ENCODE measurements at regions not wholly inside any gene's neighbourhood (a gene's known extent, or its start where the extent isn't known, plus 50 kb on each side); places are given as distances from the start of the nearest gene placed in this dataset.
"Not testable (repeated sequence)": the region's sequence is repeated elsewhere in the genome, so short reads cannot be mapped to it uniquely, and the experiment has no call there.

DNA sequence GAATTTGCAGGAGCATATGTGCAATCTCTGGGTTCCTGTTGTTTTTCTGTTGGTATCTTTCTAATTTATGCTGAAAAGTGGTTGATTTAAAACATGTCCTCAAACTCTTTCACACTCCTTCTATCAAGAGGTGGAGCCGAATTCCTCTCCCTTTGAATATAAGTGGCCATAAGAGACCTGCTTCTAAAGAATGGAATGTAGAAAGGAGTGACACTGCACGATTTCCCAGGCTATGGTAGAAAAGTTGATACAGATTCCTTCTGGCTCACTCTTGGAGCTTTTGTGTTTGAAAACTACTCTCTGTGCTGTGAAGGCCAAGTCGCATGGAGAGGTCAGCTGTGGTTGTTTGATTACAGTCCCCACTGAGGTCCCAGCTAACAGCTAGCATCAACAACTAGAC, 613.2 kb downstream of the ETNK1 start:
- no peak for DNase-seq

DNA sequence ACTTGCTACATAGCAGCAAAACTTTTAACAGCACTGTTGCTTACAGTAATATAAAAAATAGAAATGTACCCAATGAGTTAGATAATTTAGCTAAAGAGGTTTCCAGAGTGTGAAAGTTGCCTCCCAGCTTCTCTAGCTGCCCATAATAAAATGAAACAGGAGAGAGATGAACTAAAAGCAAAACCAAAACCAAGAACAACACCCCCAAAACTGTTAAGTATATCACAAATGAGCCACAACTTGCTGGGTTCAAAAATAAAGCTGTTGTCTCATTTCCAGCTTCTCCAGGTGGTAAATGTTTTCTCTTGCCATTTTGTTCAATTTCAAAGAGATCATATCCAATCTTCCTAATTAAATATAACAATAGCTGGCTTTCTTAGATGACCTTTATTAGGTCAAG, 614.0 kb downstream of the ETNK1 start:
- DNase-seq = no peak

DNA sequence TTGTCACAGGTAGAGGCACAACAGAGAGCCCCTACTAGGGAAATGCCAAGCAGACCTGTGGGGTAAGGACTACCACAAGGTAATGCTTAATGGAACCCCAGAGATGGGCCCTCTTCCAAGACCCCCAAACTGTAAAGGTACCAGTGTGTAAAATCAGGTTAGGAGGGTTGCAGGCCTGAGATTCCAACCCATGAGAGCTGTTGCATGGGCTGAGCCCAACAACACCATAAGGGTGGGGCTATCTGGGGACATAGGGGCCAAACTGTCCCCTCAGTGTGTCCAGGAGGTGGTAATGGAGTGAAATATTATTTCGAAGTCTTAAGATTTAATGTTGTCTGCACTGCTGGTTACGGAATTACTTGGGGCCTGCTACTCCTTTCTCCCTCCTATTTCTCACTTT, 620.2 kb downstream of the ETNK1 start:
- DNase-seq = no peak

- DNase-seq = no peak
These were observed 628.2 kb downstream of the ETNK1 start for GRCh38 chr12:23253191-23253590.

- not testable (repeated sequence) for DNase-seq
These were observed 628.9 kb downstream of the ETNK1 start for GRCh38 chr12:23253910-23254309.

- DNase-seq = no peak
These were observed 634.6 kb downstream of the ETNK1 start for GRCh38 chr12:23259558-23259957.

DNA sequence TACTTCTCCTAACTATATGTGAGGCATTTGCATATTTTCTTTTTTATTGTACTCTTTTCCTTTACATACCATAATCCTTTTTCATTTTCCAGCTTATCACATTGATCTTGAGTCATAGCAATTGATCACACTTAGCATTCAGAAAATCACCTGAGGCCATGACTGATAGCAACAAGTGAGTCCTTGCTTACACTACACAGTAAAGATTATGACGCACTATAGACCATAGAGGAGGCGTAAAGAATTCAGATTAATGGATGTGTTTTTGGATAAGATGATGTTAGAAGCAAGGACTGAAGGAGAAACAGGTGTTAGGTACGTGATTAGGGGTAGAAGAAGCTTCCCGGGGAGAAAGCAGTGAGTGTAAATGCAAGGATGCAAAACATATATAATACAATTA, 637.7 kb downstream of the ETNK1 start:
- no peak for DNase-seq

DNA sequence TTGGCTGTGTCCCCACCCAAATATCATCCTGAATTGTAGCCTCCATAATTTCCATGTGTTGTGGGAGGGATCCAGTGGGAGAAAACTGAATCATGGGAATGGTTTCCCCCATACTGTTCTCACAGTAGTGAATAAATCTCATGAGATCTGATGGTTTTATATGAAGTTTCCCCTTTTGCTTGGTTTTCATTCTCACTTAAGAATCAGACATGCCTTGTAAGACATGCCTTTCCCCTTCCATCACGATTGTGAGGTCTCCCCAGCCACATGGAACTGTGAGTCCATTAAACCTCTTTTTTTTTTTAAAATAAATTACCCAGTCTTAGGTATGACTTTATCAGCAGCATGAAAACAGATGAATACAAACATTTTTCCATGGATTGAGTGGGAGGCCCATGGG, 652.9 kb downstream of the ETNK1 start:
- no peak for DNase-seq

GRCh38 chr12:23281295-23281694, 656.3 kb downstream of the ETNK1 start:
- DNase-seq = no peak

DNA sequence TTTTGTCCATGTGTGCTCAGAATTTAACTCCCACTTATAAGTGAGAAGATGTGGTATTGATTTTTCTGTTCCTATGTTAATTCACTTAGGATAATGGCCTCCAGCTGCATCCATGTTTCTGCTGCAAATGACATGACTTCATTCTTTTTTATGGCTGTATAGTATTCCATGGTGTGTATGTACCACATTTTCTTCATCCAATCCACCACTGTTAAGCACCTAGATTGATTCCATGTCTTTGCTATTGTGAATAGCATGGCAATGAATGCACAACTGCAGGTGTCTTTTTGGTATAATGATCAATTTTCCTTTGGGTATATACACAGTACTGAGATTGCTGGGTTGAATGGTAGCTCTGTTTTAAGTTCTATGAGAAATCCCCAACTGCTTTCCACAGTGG, 657.7 kb downstream of the ETNK1 start:
- DNase-seq = no peak

- not testable (repeated sequence) for DNase-seq
These were observed 661.0 kb downstream of the ETNK1 start for GRCh38 chr12:23285764-23286530.

DNA sequence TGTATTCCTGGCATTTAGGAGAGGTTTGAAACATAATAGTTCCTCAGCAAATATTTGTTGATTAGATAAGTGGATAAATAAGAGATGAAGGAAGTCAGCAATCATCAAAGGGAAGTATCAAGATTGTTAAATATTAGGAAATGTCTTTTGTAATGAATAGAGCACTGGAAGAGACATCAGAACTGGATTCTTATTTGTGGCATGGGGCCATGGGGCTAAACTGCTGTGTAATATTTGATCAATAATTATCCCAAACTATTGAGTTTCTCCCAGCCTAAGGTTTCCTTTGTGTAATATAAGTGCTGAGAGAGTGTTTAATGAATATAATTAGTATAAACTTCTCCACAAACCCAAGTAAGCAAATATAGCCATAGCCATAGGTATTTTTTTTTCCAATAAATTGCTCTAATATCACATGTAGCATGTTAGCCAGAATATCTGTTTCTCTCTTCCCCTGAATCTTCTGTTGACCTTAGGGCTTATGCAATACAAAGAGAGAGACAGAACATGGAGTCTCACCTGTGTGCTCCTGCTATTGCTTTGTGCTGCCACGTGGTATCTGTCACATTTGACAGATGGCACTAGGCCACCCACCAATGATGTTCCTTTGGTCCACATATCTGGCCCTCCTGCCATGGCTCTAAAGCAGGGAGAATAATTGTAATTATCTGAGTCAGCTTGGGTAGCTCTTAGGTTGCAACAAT, 658.7 kb downstream of the SOX5 start:
- no peak for DNase-seq

DNA sequence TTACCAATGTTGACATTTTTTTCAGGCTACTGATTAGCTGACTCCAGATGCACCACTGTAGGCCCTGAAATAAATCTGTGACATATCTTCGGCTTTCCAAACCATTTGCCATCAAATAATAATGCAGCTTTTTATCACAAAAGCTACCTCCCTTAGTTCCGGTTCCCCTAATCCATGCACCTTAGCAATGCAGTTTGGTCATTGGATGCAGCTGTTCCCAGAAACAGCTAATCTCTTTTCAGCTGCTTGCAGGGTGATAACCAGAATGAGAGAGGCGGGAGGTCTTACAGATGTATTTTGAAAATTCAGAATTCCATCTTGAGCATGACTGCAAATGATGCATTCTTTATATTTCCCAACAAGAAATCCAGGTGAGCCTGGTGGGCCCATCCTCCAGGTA, 646.2 kb downstream of the SOX5 start:
- no peak for DNase-seq

DNA sequence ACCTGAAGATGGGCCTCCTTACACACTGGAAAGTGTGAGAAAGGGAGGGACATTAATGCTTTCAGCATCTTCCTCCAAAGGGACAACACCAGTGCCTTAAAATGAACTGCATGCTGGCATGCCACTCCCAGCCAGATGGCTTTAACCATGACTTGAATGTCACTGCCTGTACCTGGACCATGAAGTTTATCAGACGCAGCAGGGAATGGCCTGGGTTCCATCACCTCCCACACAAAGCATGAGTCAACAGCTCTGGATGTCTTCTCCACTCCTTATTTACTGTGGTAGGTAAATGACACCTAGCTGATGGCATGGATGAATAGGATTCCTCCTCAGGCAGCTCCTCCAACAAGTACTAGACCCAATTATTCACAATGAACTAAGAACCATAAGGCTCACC, 645.6 kb downstream of the SOX5 start:
- DNase-seq = no peak

- no peak for DNase-seq
These were observed 615.5 kb downstream of the SOX5 start for GRCh38 chr12:23333938-23334337.

- no peak for DNase-seq
These were observed 613.9 kb downstream of the SOX5 start for GRCh38 chr12:23335593-23335992.

DNA sequence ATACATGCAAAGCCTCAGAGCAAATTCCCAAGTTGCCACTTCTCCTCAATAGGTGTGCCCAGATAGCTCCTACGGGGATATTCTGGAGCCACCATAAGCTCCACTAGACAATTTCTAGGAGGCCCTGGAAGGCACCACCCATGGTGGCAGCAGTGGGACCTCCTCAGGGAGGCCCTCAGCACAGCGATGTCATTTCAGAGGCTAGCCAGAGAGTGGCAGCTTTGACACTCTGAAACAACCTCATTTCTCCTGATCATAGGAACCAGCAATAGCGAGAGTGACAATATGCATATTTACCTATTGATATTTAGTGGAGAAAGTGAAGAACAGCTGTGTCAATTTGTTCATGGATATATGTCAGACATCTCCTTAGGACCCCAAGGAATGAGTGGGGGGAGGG, 612.3 kb downstream of the SOX5 start:
- DNase-seq = no peak

GRCh38 chr12:23340351-23340750, 609.1 kb downstream of the SOX5 start:
- DNase-seq = no peak

DNA sequence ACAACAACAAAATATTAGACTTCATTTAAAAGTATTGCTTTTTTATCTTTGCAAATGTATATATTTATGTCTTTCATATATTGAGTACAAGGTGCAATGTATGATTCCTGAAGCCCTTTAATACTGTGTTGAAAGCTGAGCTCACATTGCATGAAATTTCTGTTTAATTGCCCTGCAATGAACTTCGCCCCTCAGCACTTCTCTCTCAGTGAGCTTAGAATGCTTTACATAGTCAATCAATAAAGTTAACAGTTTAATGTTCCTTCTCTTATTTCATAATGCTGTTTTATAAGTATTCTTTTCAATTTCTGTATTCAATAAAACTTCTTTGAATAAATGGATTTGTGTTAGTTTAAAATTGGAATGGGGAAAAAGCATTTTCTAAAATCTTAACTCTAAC, 607.1 kb downstream of the SOX5 start:
- DNase-seq = no peak

- DNase-seq = no peak
These were observed 599.9 kb downstream of the SOX5 start for GRCh38 chr12:23349564-23349963.

- DNase-seq = no peak
These were observed 598.7 kb downstream of the SOX5 start for GRCh38 chr12:23350808-23351207.

DNA sequence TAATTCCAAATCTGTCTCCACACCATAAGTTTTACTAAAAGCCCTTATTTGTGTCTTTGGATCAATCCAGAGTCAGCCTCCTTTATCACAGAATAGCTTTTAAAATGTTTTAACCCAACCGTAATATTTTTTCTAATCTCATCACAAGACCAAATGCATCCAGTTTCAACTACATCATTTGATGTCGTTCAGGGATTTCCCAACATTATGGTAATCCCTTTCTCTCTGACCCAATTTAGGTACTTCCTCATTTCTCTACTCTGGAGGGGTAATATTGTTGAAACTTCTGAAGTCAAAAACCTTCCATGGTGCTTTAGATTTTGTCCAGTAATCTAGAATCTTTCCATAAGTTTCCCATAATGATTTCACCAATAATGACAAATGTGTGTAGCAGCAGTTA, 596.8 kb downstream of the SOX5 start:
- DNase-seq = no peak

DNA sequence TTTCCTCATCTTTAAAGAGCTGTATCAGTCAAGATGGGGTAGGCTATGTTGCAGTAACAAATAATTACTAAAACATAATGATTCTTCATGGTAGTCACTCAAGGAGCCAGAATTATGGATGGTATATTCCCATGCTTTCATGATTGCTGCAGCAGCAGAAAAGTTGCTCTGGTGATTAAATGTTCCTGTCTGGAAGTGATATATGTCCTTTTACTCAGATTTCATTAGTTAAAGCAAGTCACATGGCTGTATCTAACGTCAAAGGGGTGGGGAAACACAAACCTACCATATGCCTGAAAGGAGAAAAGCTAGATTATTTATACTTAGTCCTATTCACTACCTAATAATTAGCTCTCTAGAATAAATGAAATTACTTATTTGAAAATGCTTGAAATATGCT, 594.7 kb downstream of the SOX5 start:
- DNase-seq = no peak

Data from amygdala (tissue), 56 donors.